ENCODE measurements at regions not wholly inside any gene's neighbourhood (a gene's known extent, or its start where the extent isn't known, plus 50 kb on each side); places are given as distances from the start of the nearest gene placed in this dataset.

DNA sequence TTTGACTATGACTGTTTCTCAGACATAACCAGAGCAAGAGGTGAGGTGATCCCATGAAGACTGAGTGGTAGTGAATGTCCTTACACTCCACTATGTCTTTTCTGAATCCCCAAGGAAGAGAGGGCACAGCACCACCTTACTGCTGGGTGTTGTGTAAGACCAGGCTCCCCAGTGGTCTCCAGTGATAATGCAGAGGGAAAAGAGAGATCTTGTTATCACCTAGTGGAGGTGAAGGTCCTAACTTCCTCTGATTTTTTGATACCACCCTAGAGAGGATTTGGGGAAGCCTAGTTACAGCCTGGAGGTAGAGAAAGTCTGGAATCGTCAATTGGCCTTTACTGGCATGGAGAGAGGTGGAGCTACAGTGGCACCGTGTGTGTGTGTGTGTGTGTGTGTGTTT, 288.0 kb upstream of the BCHE start:
- TF ChIP-seq, protein P1, sequence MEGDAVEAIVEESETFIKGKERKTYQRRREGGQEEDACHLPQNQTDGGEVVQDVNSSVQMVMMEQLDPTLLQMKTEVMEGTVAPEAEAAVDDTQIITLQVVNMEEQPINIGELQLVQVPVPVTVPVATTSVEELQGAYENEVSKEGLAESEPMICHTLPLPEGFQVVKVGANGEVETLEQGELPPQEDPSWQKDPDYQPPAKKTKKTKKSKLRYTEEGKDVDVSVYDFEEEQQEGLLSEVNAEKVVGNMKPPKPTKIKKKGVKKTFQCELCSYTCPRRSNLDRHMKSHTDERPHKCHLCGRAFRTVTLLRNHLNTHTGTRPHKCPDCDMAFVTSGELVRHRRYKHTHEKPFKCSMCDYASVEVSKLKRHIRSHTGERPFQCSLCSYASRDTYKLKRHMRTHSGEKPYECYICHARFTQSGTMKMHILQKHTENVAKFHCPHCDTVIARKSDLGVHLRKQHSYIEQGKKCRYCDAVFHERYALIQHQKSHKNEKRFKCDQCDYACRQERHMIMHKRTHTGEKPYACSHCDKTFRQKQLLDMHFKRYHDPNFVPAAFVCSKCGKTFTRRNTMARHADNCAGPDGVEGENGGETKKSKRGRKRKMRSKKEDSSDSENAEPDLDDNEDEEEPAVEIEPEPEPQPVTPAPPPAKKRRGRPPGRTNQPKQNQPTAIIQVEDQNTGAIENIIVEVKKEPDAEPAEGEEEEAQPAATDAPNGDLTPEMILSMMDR (IDR thresholded peaks at IDR 0.05; ENCODE audit: poor library complexity, severe bottlenecking): no peak
- TF ChIP-seq POLR2AphosphoS5 (IDR thresholded peaks at IDR 0.05): no peak
- no peak for TF ChIP-seq EZH2 (IDR thresholded peaks at IDR 0.05; ENCODE audit: borderline replicate concordance, insufficient read depth, low read length, poor library complexity, severe bottlenecking)
- no peak for TF ChIP-seq EP300 (conservative IDR thresholded peaks at IDR 0.05; ENCODE audit: poor library complexity, severe bottlenecking)
- TF ChIP-seq, protein P2, sequence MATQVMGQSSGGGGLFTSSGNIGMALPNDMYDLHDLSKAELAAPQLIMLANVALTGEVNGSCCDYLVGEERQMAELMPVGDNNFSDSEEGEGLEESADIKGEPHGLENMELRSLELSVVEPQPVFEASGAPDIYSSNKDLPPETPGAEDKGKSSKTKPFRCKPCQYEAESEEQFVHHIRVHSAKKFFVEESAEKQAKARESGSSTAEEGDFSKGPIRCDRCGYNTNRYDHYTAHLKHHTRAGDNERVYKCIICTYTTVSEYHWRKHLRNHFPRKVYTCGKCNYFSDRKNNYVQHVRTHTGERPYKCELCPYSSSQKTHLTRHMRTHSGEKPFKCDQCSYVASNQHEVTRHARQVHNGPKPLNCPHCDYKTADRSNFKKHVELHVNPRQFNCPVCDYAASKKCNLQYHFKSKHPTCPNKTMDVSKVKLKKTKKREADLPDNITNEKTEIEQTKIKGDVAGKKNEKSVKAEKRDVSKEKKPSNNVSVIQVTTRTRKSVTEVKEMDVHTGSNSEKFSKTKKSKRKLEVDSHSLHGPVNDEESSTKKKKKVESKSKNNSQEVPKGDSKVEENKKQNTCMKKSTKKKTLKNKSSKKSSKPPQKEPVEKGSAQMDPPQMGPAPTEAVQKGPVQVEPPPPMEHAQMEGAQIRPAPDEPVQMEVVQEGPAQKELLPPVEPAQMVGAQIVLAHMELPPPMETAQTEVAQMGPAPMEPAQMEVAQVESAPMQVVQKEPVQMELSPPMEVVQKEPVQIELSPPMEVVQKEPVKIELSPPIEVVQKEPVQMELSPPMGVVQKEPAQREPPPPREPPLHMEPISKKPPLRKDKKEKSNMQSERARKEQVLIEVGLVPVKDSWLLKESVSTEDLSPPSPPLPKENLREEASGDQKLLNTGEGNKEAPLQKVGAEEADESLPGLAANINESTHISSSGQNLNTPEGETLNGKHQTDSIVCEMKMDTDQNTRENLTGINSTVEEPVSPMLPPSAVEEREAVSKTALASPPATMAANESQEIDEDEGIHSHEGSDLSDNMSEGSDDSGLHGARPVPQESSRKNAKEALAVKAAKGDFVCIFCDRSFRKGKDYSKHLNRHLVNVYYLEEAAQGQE (IDR thresholded peaks at IDR 0.05; ENCODE audit: borderline replicate concordance): no peak
- no peak for TF ChIP-seq RAD21 (conservative IDR thresholded peaks at IDR 0.05)
- no peak for TF ChIP-seq MXI1 (conservative IDR thresholded peaks at IDR 0.05; ENCODE audit: poor library complexity, severe bottlenecking)
- no peak for TF ChIP-seq SMC3 (conservative IDR thresholded peaks at IDR 0.05; ENCODE audit: poor library complexity)
- no peak for TF ChIP-seq TAF1 (IDR thresholded peaks at IDR 0.05; ENCODE audit: low read depth)

Data from neural cell (in vitro differentiated cells).